NOMO-1 treated with DMSO at 0.1 percent for 48 hours (cell line): ENCODE measurements at regions not wholly inside any gene's neighbourhood (a gene's known extent, or its start where the extent isn't known, plus 50 kb on each side); places are given as distances from the start of the nearest gene placed in this dataset.
"Not testable (repeated sequence)": the region's sequence is repeated elsewhere in the genome, so short reads cannot be mapped to it uniquely, and the experiment has no call there.

Experiments used
- DNase-seq: peaks from one replicate; lab custom pipeline; 2025; ENCODE audit not compliant: unreplicated experiment; lab: John Stamatoyannopoulos, UW

GRCh38 chr11:15830741-15831428, 525.5 kb downstream of the SOX6 start:
- DNase-seq, result no peak

- DNase-seq, result no peak
Observed at GRCh38 chr11:15835788-15836411, 520.4 kb downstream of the SOX6 start.

- no peak for DNase-seq
Observed at GRCh38 chr11:15836795-15837194, 519.6 kb downstream of the SOX6 start.

- DNase-seq, result no peak
Observed at GRCh38 chr11:15837901-15838489, 518.4 kb downstream of the SOX6 start.

GRCh38 chr11:15839061-15839460, 517.3 kb downstream of the SOX6 start:
- DNase-seq, result no peak

- no peak for DNase-seq
Observed at GRCh38 chr11:15840966-15841365, 515.4 kb downstream of the SOX6 start.

GRCh38 chr11:15841931-15842740, 514.2 kb downstream of the SOX6 start:
- no peak for DNase-seq

- DNase-seq, result no peak
Observed at GRCh38 chr11:15843309-15843872, 513.0 kb downstream of the SOX6 start.

- DNase-seq, result no peak
Observed at GRCh38 chr11:15845261-15845660, 511.1 kb downstream of the SOX6 start.

- no peak for DNase-seq
Observed at GRCh38 chr11:15848631-15849168, 507.6 kb downstream of the SOX6 start.

GRCh38 chr11:15849257-15849656, 507.1 kb downstream of the SOX6 start:
- DNase-seq, result no peak

GRCh38 chr11:15850335-15850734, 506.0 kb downstream of the SOX6 start:
- DNase-seq, result not testable (repeated sequence)

GRCh38 chr11:15851051-15851498, 505.3 kb downstream of the SOX6 start:
- DNase-seq, result no peak

- DNase-seq, result no peak
Observed at GRCh38 chr11:15852179-15852578, 504.2 kb downstream of the SOX6 start.

- no peak for DNase-seq
Observed at GRCh38 chr11:15854245-15854644, 502.1 kb downstream of the SOX6 start.

- no peak for DNase-seq
Observed at GRCh38 chr11:15858881-15859280, 497.5 kb downstream of the SOX6 start.

GRCh38 chr11:15859411-15859810, 496.9 kb downstream of the SOX6 start:
- no peak for DNase-seq

- no peak for DNase-seq
Observed at GRCh38 chr11:15861256-15861655, 495.1 kb downstream of the SOX6 start.

- DNase-seq, result no peak
Observed at GRCh38 chr11:15863411-15863810, 492.9 kb downstream of the SOX6 start.

GRCh38 chr11:15864026-15864805, 492.1 kb downstream of the SOX6 start:
- DNase-seq, result no peak
